T-cell (primary cell): ENCODE measurements at regions not wholly inside any gene's neighbourhood (a gene's known extent, or its start where the extent isn't known, plus 50 kb on each side); places are given as distances from the start of the nearest gene placed in this dataset.

Source experiments
- ATAC-seq, 4 experiments: fragments of 200-7000 bp in 3 of 4; fragments of 150-1000 bp in 1 of 4; cut with Tn5 transposase; replicated peaks in 1 of 4; 1 replicate in 3 of 4; 2 replicates in 1 of 4; pipeline ENCODE4 v1.10.0; 2021; ENCODE audit warnings: moderate library complexity in 3 of 4, mild to moderate bottlenecking in 2 of 4, moderate number of reproducible peaks in 1 of 4
- CTCF ChIA-PET, 2 donors: fragments of 300-600 bp; sonication (Branson Sonifier 250); formaldehyde crosslinking; loops; one replicate each; lab custom pipeline; 2022; ENCODE audit warnings: antibody characterized with exemption in 2 of 2; lab: Charles Lee
- POLR2A ChIA-PET, 2 donors: fragments of 300-600 bp; sonication (Branson Sonifier 250); formaldehyde crosslinking; loops; one replicate each; lab custom pipeline; 2022; ENCODE audit warnings: antibody characterized with exemption in 2 of 2; lab: Charles Lee
- DNase-seq, 35 experiments: peaks; one replicate each; pipeline versions ENCODE4 v3.0.0 to v3.0.0-alpha.2; 2013 to 2023
- H3K27ac ChIP-seq: one replicate; pipeline ENCODE4 v1.5.1; 2013; ENCODE audit warnings: low read length
- H3K27me3 ChIP-seq, 2 experiments: replicated peaks in 1 of 2; 1 replicate in 1 of 2; 2 replicates in 1 of 2; pipeline versions ENCODE4 v1.6.1 to v1.7.0; 2013; ENCODE audit warnings: low read length in 1 of 2, mixed read lengths in 1 of 2; ENCODE audit not compliant: control insufficient read depth in 2 of 2, insufficient read depth in 2 of 2; ENCODE audit errors: extremely low read depth in 1 of 2
- H3K36me3 ChIP-seq, 2 donors: 1 replicate in 1 of 2; 2 replicates in 1 of 2; pipeline versions ENCODE4 v1.6.1 to v1.7.0; 2013; ENCODE audit warnings: low read length in 1 of 2; ENCODE audit not compliant: control insufficient read depth in 2 of 2, insufficient read depth in 1 of 2; ENCODE audit errors: extremely low read depth in 1 of 2
- H3K4me1 ChIP-seq, 2 experiments: 1 replicate in 1 of 2; 2 replicates in 1 of 2; pipeline versions ENCODE4 v1.6.1 to v1.7.0; 2013; ENCODE audit warnings: low read length in 2 of 2, mixed read lengths in 1 of 2; ENCODE audit not compliant: insufficient read depth in 2 of 2, control insufficient read depth in 1 of 2; ENCODE audit errors: extremely low read depth in 1 of 2
- H3K4me3 ChIP-seq, 2 donors: 1 replicate in 1 of 2; 2 replicates in 1 of 2; pipeline versions ENCODE4 v1.5.1 to v1.7.0; 2013; ENCODE audit warnings: mild to moderate bottlenecking in 2 of 2, low read length in 1 of 2, moderate library complexity in 1 of 2; ENCODE audit not compliant: control insufficient read depth in 1 of 2; ENCODE audit errors: extremely low read depth in 1 of 2
- H3K9me3 ChIP-seq: 2 replicates; pipeline ENCODE4 v1.7.0; 2013
- H3K27ac Mint-ChIP-seq, 2 donors: one replicate each; pipeline ENCODE4 v1.8.0; 2020 to 2021; ENCODE audit warnings: mild to moderate bottlenecking in 2 of 2, mixed read lengths in 2 of 2
- H3K27me3 Mint-ChIP-seq, 2 donors: one replicate each; pipeline ENCODE4 v1.8.0; 2021 to 2022; ENCODE audit warnings: mixed read lengths in 2 of 2
- H3K36me3 Mint-ChIP-seq: one replicate; pipeline ENCODE4 v1.8.0; 2021; ENCODE audit warnings: mixed read lengths
- H3K4me1 Mint-ChIP-seq, 3 donors: one replicate each; pipeline ENCODE4 v1.8.0; 2020 to 2022; ENCODE audit warnings: mixed read lengths in 3 of 3, mild to moderate bottlenecking in 1 of 3
- H3K4me3 Mint-ChIP-seq, 3 donors: one replicate each; pipeline ENCODE4 v1.8.0; 2020 to 2022; ENCODE audit warnings: mild to moderate bottlenecking in 3 of 3, mixed read lengths in 3 of 3, moderate library complexity in 3 of 3
- H3K9me3 Mint-ChIP-seq, 3 donors: one replicate each; pipeline ENCODE4 v1.8.0; 2020 to 2022; ENCODE audit warnings: mixed read lengths in 3 of 3
- WGBS: methylation state at CpG from one replicate; pipeline ENCODE4 v1.1.5; 2013; ENCODE audit warnings: missing lambda C conversion rate; ENCODE audit not compliant: insufficient coverage; 5-methylcytosine and 5-hydroxymethylcytosine counted together

- no peaks in the 10 kb centered on the region for H3K27me3 ChIP-seq
- Mint-ChIP-seq H3K36me3 (no peaks in the 10 kb centered on the region), H3K4me1 (no peaks in the 10 kb centered on the region), H3K9me3 (no peaks in the 10 kb centered on the region), H3K4me3 (no peak overlapping the region), H3K27me3 (peaks cover 10 to 20% of the 10 kb centered on the region in 2 donors), H3K27ac (no peak overlapping the region)
- ATAC-seq (no peak), DNase-seq (no peak)
- no peak overlapping the region for H3K4me3 ChIP-seq
- no peaks in the 10 kb centered on the region for H3K36me3 ChIP-seq
- ChIA-PET POLR2A (no interaction called here), CTCF (interaction anchor here in 1 of 2 donors (0.6 kb wide), 1 partner anchor 10 kb away, joined by 10 read pairs; no protein-coding TSS in a partner anchor)
- no peak overlapping the region for H3K27ac ChIP-seq
- H3K9me3 ChIP-seq: no peaks in the 10 kb centered on the region
- no peaks in the 10 kb centered on the region for H3K4me1 ChIP-seq
- 29% methylated on average over 2 of the region's 2 CpGs for WGBS
Measured at GRCh38 chr5:96081276-96081858, 119.7 kb upstream of the ELL2 start.

GRCh38 chr5:96080557-96080956, 118.9 kb upstream of the ELL2 start:
- H3K4me1 ChIP-seq: no peaks in the 10 kb centered on the region
- ATAC-seq (no peak), DNase-seq (no peak)
- no peaks in the 10 kb centered on the region for H3K9me3 ChIP-seq
- no peaks in the 10 kb centered on the region for H3K36me3 ChIP-seq
- Mint-ChIP-seq H3K9me3 (no peaks in the 10 kb centered on the region), H3K4me3 (no peak overlapping the region), H3K36me3 (no peaks in the 10 kb centered on the region), H3K27me3 (peaks cover 10 to 20% of the 10 kb centered on the region in 2 donors), H3K4me1 (no peaks in the 10 kb centered on the region), H3K27ac (no peak overlapping the region)
- H3K27ac ChIP-seq: no peak overlapping the region
- ChIA-PET CTCF (no interaction called here), POLR2A (no interaction called here)
- no peaks in the 10 kb centered on the region for H3K27me3 ChIP-seq
- no peak overlapping the region for H3K4me3 ChIP-seq

GRCh38 chr5:96079962-96080361, 118.3 kb upstream of the ELL2 start:
- no peak overlapping the region for H3K27ac Mint-ChIP-seq
- H3K9me3 ChIP-seq: no peaks in the 10 kb centered on the region
- no peaks in the 10 kb centered on the region for H3K36me3 Mint-ChIP-seq
- H3K4me3 Mint-ChIP-seq: no peak overlapping the region
- H3K27ac ChIP-seq: no peak overlapping the region
- DNase-seq: no peak
- no peaks in the 10 kb centered on the region for H3K4me1 Mint-ChIP-seq
- WGBS: no CpG with 5 or more reads among the region's 2 CpGs
- ATAC-seq: no peak
- no peaks in the 10 kb centered on the region for H3K36me3 ChIP-seq
- CTCF ChIA-PET: no interaction called here
- H3K4me1 ChIP-seq: no peaks in the 10 kb centered on the region
- no peaks in the 10 kb centered on the region for H3K9me3 Mint-ChIP-seq
- no peaks in the 10 kb centered on the region for H3K27me3 ChIP-seq
- H3K27me3 Mint-ChIP-seq: peaks cover 10 to 20% of the 10 kb centered on the region in 2 donors
- POLR2A ChIA-PET: interaction anchor here in 1 of 2 donors (0.5 kb wide), 1 partner anchor 13 kb away, joined by 3 read pairs; no protein-coding TSS in a partner anchor
- no peak overlapping the region for H3K4me3 ChIP-seq

- Mint-ChIP-seq H3K27me3 (peaks cover 5 to 14% of the 10 kb centered on the region in 2 donors), H3K4me1 (no peaks in the 10 kb centered on the region), H3K9me3 (no peaks in the 10 kb centered on the region), H3K4me3 (no peak overlapping the region), H3K27ac (no peak overlapping the region), H3K36me3 (no peaks in the 10 kb centered on the region)
- Histone ChIP-seq H3K27me3 (no peaks in the 10 kb centered on the region), H3K4me1 (no peaks in the 10 kb centered on the region), H3K36me3 (no peaks in the 10 kb centered on the region), H3K4me3 (no peak overlapping the region), H3K27ac (no peak overlapping the region), H3K9me3 (no peaks in the 10 kb centered on the region)
- ChIA-PET POLR2A (interaction anchor here in 1 of 2 donors (0.6 kb wide), 1 partner anchor 76 kb away, joined by 3 read pairs; no protein-coding TSS in a partner anchor), CTCF (interaction anchor here (0.5 to 0.6 kb wide), 2 partner anchors 73 to 292 kb away, joined by 3 read pairs; no protein-coding TSS in a partner anchor)
- ATAC-seq (no peak), DNase-seq (no peak)
Measured at GRCh38 chr5:96079075-96079474, 117.4 kb upstream of the ELL2 start.

- Mint-ChIP-seq H3K4me3 (no peak overlapping the region), H3K36me3 (no peaks in the 10 kb centered on the region), H3K9me3 (no peaks in the 10 kb centered on the region), H3K27ac (no peak overlapping the region), H3K4me1 (no peaks in the 10 kb centered on the region), H3K27me3 (peaks cover 0 to 10% of the 10 kb centered on the region in 2 donors)
- DNase-seq (no peak), ATAC-seq (no peak)
- H3K27ac ChIP-seq: no peak overlapping the region
- H3K27me3 ChIP-seq: no peaks in the 10 kb centered on the region
- H3K9me3 ChIP-seq: no peaks in the 10 kb centered on the region
- H3K4me1 ChIP-seq: no peaks in the 10 kb centered on the region
- H3K36me3 ChIP-seq: no peaks in the 10 kb centered on the region
- CTCF ChIA-PET: no interaction called here
- POLR2A ChIA-PET: interaction anchor here in 1 of 2 donors (0.5 kb wide), 1 partner anchor 26 kb away, joined by 5 read pairs; no protein-coding TSS in a partner anchor
- no peak overlapping the region for H3K4me3 ChIP-seq
- no CpG with 5 or more reads among the region's 3 CpGs for WGBS
Measured at GRCh38 chr5:96076451-96076850, 114.8 kb upstream of the ELL2 start.

- no peak for ATAC-seq
- Histone ChIP-seq H3K4me3 (no peak overlapping the region), H3K27ac (no peak overlapping the region), H3K36me3 (no peaks in the 10 kb centered on the region), H3K27me3 (no peaks in the 10 kb centered on the region), H3K4me1 (no peaks in the 10 kb centered on the region), H3K9me3 (no peaks in the 10 kb centered on the region)
- Mint-ChIP-seq H3K4me1 (no peaks in the 10 kb centered on the region), H3K27me3 (peaks cover 0 to 3% of the 10 kb centered on the region in 2 donors), H3K9me3 (no peaks in the 10 kb centered on the region), H3K4me3 (no peak overlapping the region), H3K27ac (no peak overlapping the region), H3K36me3 (no peaks in the 10 kb centered on the region)
- DNase-seq: no peak
- WGBS: 100% methylated on average over 1 of the region's 2 CpGs
- POLR2A ChIA-PET: no interaction called here
- CTCF ChIA-PET: no interaction called here
Measured at GRCh38 chr5:96075579-96076289, 114.1 kb upstream of the ELL2 start.
